ENCODE measurements at regions not wholly inside any gene's neighbourhood (a gene's known extent, or its start where the extent isn't known, plus 50 kb on each side); places are given as distances from the start of the nearest gene placed in this dataset.
A peak's percentile ranks its signal among the peaks of the same experiment; 100 is the strongest.

DNA sequence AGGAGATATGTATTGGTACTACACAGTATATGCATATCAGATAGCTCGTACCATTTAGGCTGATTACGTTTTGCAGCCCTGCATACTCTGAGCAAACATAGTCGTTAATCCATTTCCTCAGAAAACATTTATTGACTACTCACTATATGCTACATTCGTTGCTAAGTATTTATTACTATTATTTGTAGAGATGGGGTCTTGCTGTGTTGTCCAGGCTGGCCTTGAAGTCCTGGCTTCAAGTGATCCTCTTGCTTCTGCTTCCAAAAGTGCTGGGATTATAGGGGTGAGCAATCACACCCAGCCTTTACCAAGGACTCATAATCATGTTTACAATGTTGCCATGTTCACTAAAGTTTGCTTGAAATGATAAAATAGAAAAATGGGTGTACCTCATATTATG is 174.7 kb downstream of the ARL4A start:
- intact Hi-C loops (cut with DNase I), result no loop called here
- no peaks in the 10 kb centered on the region for H3K9me3 ChIP-seq (ENCODE audit: control insufficient read depth in 2 of 3, insufficient read depth in 1 of 3, low read length in 3 of 3)
- H3K36me3 ChIP-seq (ENCODE audit: control insufficient read depth in 2 of 3, insufficient read depth in 3 of 3, low read length in 3 of 3), result no peaks in the 10 kb centered on the region
- H3K4me3 ChIP-seq (ENCODE audit: low read length in 3 of 3), result no peak overlapping the region
- DNase-seq (no peak), FAIRE-seq (no peak)
- no peaks in the 10 kb centered on the region for H3K27me3 ChIP-seq (ENCODE audit: control insufficient read depth, insufficient read depth, low read length)
- H3K27ac ChIP-seq (ENCODE audit: low read depth in 2 of 2, low read length in 2 of 2), result no peak overlapping the region
- no peaks in the 10 kb centered on the region for H3K4me1 ChIP-seq (ENCODE audit: control insufficient read depth in 2 of 3, insufficient read depth in 2 of 3, low read depth in 1 of 3, low read length in 3 of 3)
- H3K9ac ChIP-seq (ENCODE audit: low read length in 3 of 3), result no peak overlapping the region
- TF ChIP-seq, protein P1, sequence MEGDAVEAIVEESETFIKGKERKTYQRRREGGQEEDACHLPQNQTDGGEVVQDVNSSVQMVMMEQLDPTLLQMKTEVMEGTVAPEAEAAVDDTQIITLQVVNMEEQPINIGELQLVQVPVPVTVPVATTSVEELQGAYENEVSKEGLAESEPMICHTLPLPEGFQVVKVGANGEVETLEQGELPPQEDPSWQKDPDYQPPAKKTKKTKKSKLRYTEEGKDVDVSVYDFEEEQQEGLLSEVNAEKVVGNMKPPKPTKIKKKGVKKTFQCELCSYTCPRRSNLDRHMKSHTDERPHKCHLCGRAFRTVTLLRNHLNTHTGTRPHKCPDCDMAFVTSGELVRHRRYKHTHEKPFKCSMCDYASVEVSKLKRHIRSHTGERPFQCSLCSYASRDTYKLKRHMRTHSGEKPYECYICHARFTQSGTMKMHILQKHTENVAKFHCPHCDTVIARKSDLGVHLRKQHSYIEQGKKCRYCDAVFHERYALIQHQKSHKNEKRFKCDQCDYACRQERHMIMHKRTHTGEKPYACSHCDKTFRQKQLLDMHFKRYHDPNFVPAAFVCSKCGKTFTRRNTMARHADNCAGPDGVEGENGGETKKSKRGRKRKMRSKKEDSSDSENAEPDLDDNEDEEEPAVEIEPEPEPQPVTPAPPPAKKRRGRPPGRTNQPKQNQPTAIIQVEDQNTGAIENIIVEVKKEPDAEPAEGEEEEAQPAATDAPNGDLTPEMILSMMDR (IDR thresholded peaks at IDR 0.05; ENCODE audit: borderline replicate concordance, extremely low read depth, insufficient read depth), result no peak

DNA sequence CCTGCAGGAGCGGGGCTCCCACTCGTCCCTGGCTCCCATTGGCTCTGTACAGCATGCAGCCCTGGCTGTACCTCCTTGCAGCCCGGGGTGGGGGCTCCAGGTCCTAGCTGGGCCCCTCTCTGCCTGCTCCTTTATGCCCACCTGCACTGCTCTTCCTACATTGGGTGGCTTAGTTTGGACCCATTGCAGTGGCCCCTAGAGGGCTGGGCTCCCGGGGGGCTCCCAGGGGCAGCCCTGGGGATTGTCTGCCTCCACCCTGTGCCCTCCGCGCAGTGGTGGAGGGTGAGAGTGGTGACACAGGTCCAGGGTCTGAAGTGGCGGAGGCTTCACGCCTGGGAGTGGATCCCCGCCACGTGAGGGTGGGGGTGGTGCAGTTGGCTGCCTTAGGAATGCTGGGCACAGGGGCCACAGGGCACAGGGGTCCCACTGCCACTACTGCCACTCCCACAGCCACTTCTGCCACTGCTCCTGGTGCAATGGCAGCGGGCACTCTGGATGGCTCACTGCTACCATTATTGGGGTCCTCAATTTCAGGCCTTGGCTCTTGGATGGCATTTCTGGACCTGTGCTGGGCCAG is 177.1 kb downstream of the ARL4A start:
- TF ChIP-seq, protein P1 (IDR thresholded peaks at IDR 0.05; ENCODE audit: borderline replicate concordance, extremely low read depth, insufficient read depth), result no peak
- Histone ChIP-seq H3K4me1 (ENCODE audit: control insufficient read depth in 2 of 3, insufficient read depth in 2 of 3, low read depth in 1 of 3, low read length in 3 of 3) (no peaks in the 10 kb centered on the region), H3K27me3 (ENCODE audit: control insufficient read depth, insufficient read depth, low read length) (no peaks in the 10 kb centered on the region), H3K36me3 (ENCODE audit: control insufficient read depth in 2 of 3, insufficient read depth in 3 of 3, low read length in 3 of 3) (no peaks in the 10 kb centered on the region), H3K27ac (ENCODE audit: low read depth in 2 of 2, low read length in 2 of 2) (no peak overlapping the region), H3K9me3 (ENCODE audit: control insufficient read depth in 2 of 3, insufficient read depth in 1 of 3, low read length in 3 of 3) (no peaks in the 10 kb centered on the region), H3K9ac (ENCODE audit: low read length in 3 of 3) (no peak overlapping the region), H3K4me3 (ENCODE audit: low read length in 3 of 3) (no peak overlapping the region)
- intact Hi-C loops (cut with DNase I), result no loop called here
- FAIRE-seq (no peak), DNase-seq (no peak)

DNA sequence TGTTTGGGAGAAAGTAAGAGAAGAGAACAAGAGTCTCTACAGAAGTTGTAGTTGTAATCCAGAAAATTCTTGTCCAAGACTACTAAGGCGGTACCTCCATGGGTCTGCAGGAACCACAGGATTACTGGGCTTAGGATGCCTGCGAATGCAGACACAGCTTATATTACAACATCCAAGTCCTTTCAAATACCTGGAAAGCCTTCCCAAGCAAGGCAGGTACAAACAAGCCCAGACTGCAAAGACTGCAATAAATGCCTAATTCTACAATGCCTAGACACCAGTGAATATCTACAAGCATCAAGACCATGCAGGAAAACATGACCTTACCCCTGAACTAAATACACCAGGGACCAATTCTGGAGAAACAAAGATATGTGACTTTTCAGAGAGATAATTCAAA is 178.2 kb downstream of the ARL4A start:
- FAIRE-seq (no peak), DNase-seq (no peak)
- no peaks in the 10 kb centered on the region for H3K4me1 ChIP-seq (ENCODE audit: control insufficient read depth in 2 of 3, insufficient read depth in 2 of 3, low read depth in 1 of 3, low read length in 3 of 3)
- TF ChIP-seq, protein P1 (IDR thresholded peaks at IDR 0.05; ENCODE audit: borderline replicate concordance, extremely low read depth, insufficient read depth), result no peak
- H3K27me3 ChIP-seq (ENCODE audit: control insufficient read depth, insufficient read depth, low read length), result no peaks in the 10 kb centered on the region
- H3K9me3 ChIP-seq (ENCODE audit: control insufficient read depth in 2 of 3, insufficient read depth in 1 of 3, low read length in 3 of 3), result no peaks in the 10 kb centered on the region
- intact Hi-C loops (cut with DNase I), result no loop called here
- no peak overlapping the region for H3K27ac ChIP-seq (ENCODE audit: low read depth in 2 of 2, low read length in 2 of 2)
- H3K4me3 ChIP-seq (ENCODE audit: low read length in 3 of 3), result no peak overlapping the region
- H3K36me3 ChIP-seq (ENCODE audit: control insufficient read depth in 2 of 3, insufficient read depth in 3 of 3, low read length in 3 of 3), result no peaks in the 10 kb centered on the region
- no peak overlapping the region for H3K9ac ChIP-seq (ENCODE audit: low read length in 3 of 3)

DNA sequence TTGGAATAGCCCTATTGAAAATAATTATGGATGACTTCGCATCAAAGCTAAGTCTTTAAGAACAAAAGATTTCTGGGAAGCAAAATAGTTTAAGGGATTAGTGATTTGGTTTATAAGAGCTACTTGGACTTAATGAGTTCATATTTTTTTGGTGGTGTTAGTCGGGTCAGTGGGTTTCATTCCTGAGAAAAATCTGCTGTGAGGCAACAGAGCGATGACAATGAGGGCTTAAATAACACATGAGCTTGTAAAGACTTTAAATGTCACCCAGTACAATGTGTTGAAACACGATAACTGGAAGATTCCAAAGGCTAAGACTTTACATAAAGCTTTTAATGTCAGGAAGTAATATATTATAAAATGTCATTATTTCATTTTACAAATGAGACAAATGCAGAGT is 178.8 kb downstream of the ARL4A start:
- intact Hi-C loops (cut with DNase I), result no loop called here
- FAIRE-seq, result no peak
- Histone ChIP-seq H3K4me1 (ENCODE audit: control insufficient read depth in 2 of 3, insufficient read depth in 2 of 3, low read depth in 1 of 3, low read length in 3 of 3) (no peaks in the 10 kb centered on the region), H3K27me3 (ENCODE audit: control insufficient read depth, insufficient read depth, low read length) (no peaks in the 10 kb centered on the region), H3K9me3 (ENCODE audit: control insufficient read depth in 2 of 3, insufficient read depth in 1 of 3, low read length in 3 of 3) (no peaks in the 10 kb centered on the region), H3K4me3 (ENCODE audit: low read length in 3 of 3) (no peak overlapping the region), H3K36me3 (ENCODE audit: control insufficient read depth in 2 of 3, insufficient read depth in 3 of 3, low read length in 3 of 3) (no peaks in the 10 kb centered on the region), H3K9ac (ENCODE audit: low read length in 3 of 3) (no peak overlapping the region), H3K27ac (ENCODE audit: low read depth in 2 of 2, low read length in 2 of 2) (no peak overlapping the region)
- peak in 2 of 5 donors; percentile 58 to 61 for DNase-seq
- TF ChIP-seq, protein P1 (IDR thresholded peaks at IDR 0.05; ENCODE audit: borderline replicate concordance, extremely low read depth, insufficient read depth), result no peak
